Left lung (tissue), 4 donors: ENCODE measurements at regions not wholly inside any gene's neighbourhood (a gene's known extent, or its start where the extent isn't known, plus 50 kb on each side); places are given as distances from the start of the nearest gene placed in this dataset.
"Not testable (repeated sequence)": the region's sequence is repeated elsewhere in the genome, so short reads cannot be mapped to it uniquely, and the experiment has no call there.

Experiments used
- ATAC-seq: fragments of 200-7000 bp; cut with Tn5 transposase; one replicate; pipeline ENCODE4 v1.9.1; 2020; ENCODE audit warnings: moderate library complexity
- DNase-seq, 4 donors: peaks; one replicate each; pipeline ENCODE4 v3.0.0-alpha.2; 2013 to 2020
- H3K27ac ChIP-seq, 2 donors: fragments of 200-600 bp; sonication (generic) in 1 of 2; one replicate each; pipeline versions ENCODE4 v1.5.0 to v1.8.0; 2020 to 2021
- H3K27me3 ChIP-seq, 2 donors: fragments of 200-600 bp; sonication (generic) in 1 of 2; one replicate each; pipeline versions ENCODE4 v1.5.0 to v1.8.0; 2020 to 2021
- H3K36me3 ChIP-seq, 2 donors: fragments of 200-600 bp; sonication (generic) in 1 of 2; one replicate each; pipeline versions ENCODE4 v1.5.0 to v1.8.0; 2020 to 2021
- H3K4me1 ChIP-seq, 2 donors: fragments of 200-600 bp; one replicate each; pipeline ENCODE4 v1.8.0; 2021
- H3K4me3 ChIP-seq, 2 donors: fragments of 200-600 bp; sonication (generic) in 1 of 2; one replicate each; pipeline versions ENCODE4 v1.5.0 to v1.8.0; 2020 to 2021; ENCODE audit warnings: mild to moderate bottlenecking in 1 of 2
- H3K9me3 ChIP-seq, 2 donors: fragments of 200-600 bp; sonication (generic) in 1 of 2; one replicate each; pipeline versions ENCODE4 v1.5.0 to v1.8.0; 2020 to 2021
- intact Hi-C, 2 donors: fragments of 100-400 bp; cut with DNase I; formaldehyde crosslinking; loops; one replicate each; pipeline versions ENCODE4 v1.11.2 to v1.14.2; 2022
- TF ChIP-seq, protein P1 (sequence below), 2 donors: fragments of 200-600 bp; sonication (generic) in 1 of 2; IDR thresholded peaks; one replicate each; pipeline versions ENCODE4 v1.5.0 to v1.8.0; 2021; ENCODE audit warnings: antibody characterized with exemption in 2 of 2
- donor health status: DM: no; HTN: yes; CAD: no.
- donor health status: DM: no; HTN: no; CAD: no.

DNA sequence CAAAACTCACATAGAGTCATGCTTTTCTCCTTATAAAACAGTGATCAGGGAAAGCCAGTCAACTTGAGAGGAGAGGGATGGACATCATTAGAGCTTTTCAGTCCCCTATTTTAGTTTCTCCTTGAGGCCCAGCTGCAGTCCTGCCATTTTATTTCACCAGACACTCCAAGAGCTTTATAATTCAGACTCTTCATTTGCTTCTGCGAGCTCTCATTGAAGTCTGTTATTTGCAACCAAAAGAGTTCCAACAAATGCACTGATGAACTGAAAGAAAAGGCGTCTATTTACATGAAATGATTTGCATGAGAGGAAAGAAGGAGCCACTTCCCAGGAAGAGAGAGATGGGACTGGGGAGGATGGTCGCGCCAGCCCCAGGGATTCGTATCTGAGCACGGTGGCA is 86.8 kb downstream of the NDUFA12 start:
- no peak overlapping the region for H3K4me3 ChIP-seq
- no peaks in the 10 kb centered on the region for H3K27me3 ChIP-seq
- no peak overlapping the region for H3K27ac ChIP-seq
- H3K4me1 ChIP-seq: no peaks in the 10 kb centered on the region
- H3K9me3 ChIP-seq: peaks cover 0 to 9% of the 10 kb centered on the region in 2 donors
- no peak for ATAC-seq
- DNase-seq: no peak
- TF ChIP-seq, protein P1, sequence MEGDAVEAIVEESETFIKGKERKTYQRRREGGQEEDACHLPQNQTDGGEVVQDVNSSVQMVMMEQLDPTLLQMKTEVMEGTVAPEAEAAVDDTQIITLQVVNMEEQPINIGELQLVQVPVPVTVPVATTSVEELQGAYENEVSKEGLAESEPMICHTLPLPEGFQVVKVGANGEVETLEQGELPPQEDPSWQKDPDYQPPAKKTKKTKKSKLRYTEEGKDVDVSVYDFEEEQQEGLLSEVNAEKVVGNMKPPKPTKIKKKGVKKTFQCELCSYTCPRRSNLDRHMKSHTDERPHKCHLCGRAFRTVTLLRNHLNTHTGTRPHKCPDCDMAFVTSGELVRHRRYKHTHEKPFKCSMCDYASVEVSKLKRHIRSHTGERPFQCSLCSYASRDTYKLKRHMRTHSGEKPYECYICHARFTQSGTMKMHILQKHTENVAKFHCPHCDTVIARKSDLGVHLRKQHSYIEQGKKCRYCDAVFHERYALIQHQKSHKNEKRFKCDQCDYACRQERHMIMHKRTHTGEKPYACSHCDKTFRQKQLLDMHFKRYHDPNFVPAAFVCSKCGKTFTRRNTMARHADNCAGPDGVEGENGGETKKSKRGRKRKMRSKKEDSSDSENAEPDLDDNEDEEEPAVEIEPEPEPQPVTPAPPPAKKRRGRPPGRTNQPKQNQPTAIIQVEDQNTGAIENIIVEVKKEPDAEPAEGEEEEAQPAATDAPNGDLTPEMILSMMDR (IDR thresholded peaks at IDR 0.05): no peak
- intact Hi-C loops: no loop called here
- no peaks in the 10 kb centered on the region for H3K36me3 ChIP-seq

DNA sequence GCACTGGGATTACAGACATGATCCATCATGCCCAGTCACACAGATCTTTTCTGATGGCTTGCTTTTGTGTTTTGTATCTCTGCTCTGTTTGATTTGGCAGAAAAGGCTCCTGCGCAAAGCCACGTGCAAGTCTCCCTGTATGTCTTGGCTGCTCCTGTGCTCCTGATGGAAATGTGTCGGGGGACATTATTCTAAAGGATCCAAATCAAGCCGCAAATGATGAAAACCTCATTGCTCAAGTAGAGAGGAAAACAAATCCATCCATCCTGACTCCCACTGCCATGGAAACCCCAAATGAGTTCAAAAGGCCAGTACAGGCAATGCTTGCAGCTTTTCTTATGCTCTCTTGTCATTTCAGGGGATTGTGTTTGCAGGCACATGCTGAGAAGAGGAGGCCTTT is 93.8 kb downstream of the NDUFA12 start:
- Histone ChIP-seq H3K9me3 (peaks cover 0 to 13% of the 10 kb centered on the region in 2 donors), H3K4me3 (no peak overlapping the region), H3K27ac (no peak overlapping the region), H3K27me3 (no peaks in the 10 kb centered on the region), H3K36me3 (no peaks in the 10 kb centered on the region), H3K4me1 (no peaks in the 10 kb centered on the region)
- intact Hi-C loops: no loop called here
- DNase-seq: no peak
- ATAC-seq: no peak
- TF ChIP-seq, protein P1 (IDR thresholded peaks at IDR 0.05): no peak

DNA sequence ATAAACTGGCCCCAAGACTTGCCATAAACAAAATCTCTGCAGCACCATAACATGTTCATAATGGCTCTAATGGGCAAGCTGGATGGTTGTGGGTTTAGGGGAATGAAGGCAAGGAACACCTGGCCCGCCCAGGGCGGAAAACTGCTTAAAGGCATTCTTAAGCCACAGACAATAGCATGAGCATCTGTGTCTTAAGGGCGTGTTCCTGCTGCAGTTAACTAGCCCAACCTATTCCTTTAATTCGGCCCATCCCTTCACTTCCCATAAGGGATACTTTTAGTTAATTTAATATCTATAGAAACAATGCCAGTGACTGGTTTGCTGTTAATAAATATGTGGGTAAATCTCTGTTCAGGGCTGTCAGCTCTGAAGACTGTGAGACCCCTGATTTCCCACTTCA is 97.7 kb downstream of the NDUFA12 start:
- DNase-seq, H3K4me3 ChIP-seq, H3K27ac ChIP-seq, H3K4me1 ChIP-seq, H3K36me3 ChIP-seq, H3K9me3 ChIP-seq, intact Hi-C loops, ATAC-seq, H3K27me3 ChIP-seq: not testable (repeated sequence)

DNA sequence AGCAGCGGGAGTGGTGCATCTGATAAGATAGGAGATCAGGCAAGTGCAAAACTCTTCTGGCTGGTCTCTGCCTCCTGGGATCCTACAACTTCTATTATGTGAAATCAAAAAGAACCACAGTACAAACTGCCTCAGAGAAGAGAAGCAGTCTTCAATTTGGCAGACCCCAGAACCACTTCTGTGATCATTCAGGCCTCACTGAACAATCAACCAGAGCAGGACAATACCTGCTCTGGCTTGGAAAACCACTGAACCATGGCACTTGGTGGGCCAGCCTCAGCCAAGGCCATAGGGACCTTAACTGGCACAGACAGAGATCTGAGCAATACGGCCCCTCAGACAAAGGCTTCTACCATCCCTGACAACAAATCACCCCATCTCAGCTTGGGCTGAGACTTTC is 103.0 kb downstream of the NDUFA12 start:
- intact Hi-C loops: no loop called here
- Histone ChIP-seq H3K27me3 (no peaks in the 10 kb centered on the region), H3K36me3 (no peaks in the 10 kb centered on the region), H3K4me1 (no peaks in the 10 kb centered on the region), H3K27ac (no peak overlapping the region), H3K4me3 (no peak overlapping the region), H3K9me3 (no peaks in the 10 kb centered on the region)
- ATAC-seq: no peak
- DNase-seq: no peak
- TF ChIP-seq, protein P1 (IDR thresholded peaks at IDR 0.05): no peak

DNA sequence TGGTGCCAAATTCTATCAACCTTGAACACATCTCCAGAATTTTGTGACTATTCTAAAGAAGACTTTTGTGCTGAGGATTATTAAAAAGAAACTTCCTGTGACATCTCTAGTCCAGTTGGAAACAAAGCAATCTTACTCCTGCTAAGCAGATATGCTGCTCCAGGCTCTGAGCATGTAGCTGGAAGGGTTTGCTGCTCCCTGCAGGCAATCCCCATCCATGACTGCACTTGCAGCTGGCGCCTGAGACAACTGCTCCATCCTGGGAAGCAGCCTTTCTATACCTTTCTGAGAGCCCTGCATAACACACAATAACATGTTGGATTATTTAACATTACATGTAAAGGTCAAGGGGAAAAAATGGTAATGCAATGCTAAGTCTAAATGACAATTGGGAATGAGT is 105.1 kb downstream of the NDUFA12 start:
- Histone ChIP-seq H3K9me3 (no peaks in the 10 kb centered on the region), H3K4me1 (no peaks in the 10 kb centered on the region), H3K36me3 (no peaks in the 10 kb centered on the region), H3K27me3 (no peaks in the 10 kb centered on the region), H3K27ac (no peak overlapping the region), H3K4me3 (no peak overlapping the region)
- no peak for ATAC-seq
- intact Hi-C loops: no loop called here
- DNase-seq: peak in 1 of 4 donors; percentile 33
- TF ChIP-seq, protein P1 (IDR thresholded peaks at IDR 0.05): peak in 1 of 2 donors; percentile 16

DNA sequence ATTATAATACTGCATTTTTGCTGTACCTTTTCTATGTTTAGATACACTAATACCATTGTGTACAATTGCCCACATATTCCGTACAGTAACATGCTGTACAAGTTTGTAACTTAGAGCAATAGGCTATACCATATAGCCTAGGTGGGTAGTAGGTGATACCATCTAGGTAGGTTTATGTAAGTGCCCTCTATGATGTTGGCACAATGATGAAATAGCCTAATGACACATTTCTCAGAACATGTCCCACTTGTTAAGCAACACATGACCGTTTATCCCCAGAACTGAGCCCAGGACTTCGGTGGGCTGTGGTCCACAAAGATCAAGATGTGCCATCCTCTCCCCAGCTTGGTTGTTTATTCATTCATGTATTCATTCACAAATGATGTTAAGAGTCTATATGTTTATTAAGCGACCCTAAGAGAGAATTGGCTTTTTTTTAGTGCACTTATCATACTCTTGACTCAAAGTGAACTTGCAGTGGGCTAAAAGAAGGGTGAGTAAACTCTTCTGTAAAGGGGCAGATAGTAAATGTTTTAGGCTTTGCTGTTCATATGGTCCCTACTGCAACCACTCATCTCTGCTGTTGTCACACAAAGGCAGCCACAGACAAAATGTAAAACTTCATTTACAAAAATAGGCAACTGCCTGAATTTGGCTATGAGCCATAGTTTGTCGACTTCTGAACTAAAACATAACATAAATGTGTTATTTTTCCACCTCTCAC is 110.8 kb downstream of the NDUFA12 start:
- H3K27ac ChIP-seq: no peak overlapping the region
- no peaks in the 10 kb centered on the region for H3K9me3 ChIP-seq
- ATAC-seq (no peak), DNase-seq (no peak)
- intact Hi-C loops: no loop called here
- H3K4me1 ChIP-seq: no peaks in the 10 kb centered on the region
- H3K4me3 ChIP-seq: no peak overlapping the region
- TF ChIP-seq, protein P1 (IDR thresholded peaks at IDR 0.05): no peak
- H3K27me3 ChIP-seq: no peaks in the 10 kb centered on the region
- H3K36me3 ChIP-seq: no peaks in the 10 kb centered on the region
